H4 (cell line): ENCODE measurements at regions not wholly inside any gene's neighbourhood (a gene's known extent, or its start where the extent isn't known, plus 50 kb on each side); places are given as distances from the start of the nearest gene placed in this dataset.
A peak's percentile ranks its signal among the peaks of the same experiment; 100 is the strongest.
"Not testable (repeated sequence)": the region's sequence is repeated elsewhere in the genome, so short reads cannot be mapped to it uniquely, and the experiment has no call there.

Experiments used
- DNase-seq: peaks from one replicate; pipeline ENCODE4 v3.0.0-alpha.2; 2015; ENCODE audit warnings: low spot score

DNA sequence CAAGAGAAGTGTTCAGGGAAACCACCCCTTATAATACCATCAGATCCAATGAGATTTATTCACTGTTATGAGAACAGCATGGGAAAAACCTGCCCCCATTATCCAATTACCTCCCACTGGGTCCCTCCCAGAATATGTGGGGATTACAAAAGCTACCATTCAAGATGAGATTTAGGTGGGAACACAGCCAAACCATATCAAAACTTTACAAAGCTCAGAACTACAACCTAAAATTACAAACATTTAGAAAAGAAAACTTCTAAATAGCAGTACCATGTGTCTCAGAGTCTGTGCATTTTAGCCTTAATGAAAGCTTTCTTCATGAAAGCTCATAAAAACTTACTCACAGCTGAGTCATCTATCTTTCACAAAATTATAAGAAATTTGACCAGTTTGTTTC, 1442.8 kb upstream of the PCDH7 start:
- DNase-seq, result no peak

DNA sequence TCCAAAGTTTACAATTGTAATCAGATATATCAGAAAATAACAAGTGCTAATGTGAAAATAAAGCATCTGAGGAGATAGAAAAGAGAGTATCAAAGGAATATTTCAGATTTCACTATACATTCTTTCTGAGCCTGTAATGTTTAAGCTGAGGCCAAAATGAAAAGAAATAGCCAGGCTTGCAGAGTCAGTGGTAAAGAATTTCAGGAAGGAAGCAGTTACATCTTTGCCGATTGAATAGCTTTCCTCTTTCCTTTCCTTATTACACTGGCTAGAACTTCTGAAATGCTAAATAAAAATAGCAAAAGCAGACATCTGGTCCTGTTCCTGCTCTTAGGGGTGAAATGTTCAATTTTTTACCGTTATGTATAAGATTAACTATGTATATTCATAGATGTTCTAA, 1441.6 kb upstream of the PCDH7 start:
- no peak for DNase-seq

DNA sequence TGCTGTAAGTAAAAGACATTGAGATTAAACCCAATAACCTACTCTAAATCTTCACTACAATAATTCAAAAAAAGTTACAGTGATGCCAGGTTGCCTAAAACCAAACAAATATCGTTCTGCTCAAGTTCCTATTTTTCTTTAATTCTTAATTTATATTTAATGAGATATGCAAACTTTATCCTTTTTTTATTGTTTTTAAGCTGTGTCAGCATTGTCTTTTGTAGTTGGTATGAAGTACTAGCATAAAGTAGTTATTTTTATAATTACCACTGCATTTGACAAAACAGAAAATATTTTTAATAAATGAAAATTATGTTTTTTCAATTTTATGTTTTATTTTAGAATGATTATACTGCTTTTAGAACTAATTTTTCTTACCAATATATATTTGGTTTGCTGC, 1431.1 kb upstream of the PCDH7 start:
- no peak for DNase-seq

DNA sequence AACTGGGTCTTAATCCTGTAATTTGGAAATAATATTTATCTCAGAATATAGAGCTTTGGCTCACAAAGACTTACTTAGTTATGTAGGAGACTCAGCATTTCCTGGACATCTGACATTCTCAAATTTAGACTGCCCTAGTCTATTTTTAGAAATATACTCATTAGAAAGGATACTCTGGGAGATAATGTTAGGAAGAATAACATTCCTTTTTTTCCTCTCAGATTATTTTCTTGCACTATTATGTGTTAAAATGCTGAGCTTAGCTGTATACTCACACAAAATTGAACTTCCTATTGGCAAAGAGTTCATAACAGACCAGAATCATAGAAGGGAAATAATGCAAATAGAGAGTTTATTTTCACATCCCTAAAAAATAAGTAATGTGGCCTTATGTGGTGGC, 1424.9 kb upstream of the PCDH7 start:
- no peak for DNase-seq

DNA sequence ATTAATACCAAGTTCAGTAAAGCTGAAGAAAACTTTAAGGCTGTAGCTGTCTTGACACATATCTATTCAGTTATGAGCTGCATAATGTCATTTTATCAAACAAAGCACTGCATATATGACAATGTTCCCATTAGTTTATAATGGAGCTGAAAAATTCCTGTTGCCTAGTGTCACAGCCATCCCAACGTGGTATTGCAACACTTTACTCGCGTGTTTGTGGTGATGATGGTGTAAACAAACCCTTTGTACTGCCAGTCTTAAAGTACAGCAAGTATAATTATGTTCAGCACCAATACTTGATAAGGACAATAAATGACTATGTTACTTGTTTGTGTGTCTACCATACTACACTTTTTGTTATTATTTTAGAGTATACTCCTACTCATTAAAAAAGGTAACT, 1415.6 kb upstream of the PCDH7 start:
- DNase-seq, result peak; percentile 85

DNA sequence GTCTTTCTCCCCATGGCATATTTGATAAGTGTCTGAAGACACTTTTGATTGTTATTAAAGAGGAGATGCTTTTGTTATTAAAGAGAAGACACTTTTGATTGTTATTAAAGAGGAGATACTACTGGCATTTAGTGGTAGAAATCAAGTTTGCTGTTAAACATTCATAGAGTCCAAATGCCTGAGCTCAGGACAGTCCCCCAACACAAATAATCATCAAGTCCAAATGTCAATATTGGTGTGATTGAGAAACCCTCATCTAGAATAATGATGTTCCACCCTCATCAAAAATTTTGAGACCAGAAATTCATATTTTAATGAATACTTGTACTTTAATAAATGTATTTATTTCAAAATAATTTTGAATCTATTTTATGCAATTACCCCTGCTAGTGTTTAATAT, 1412.9 kb upstream of the PCDH7 start:
- DNase-seq, result no peak

DNA sequence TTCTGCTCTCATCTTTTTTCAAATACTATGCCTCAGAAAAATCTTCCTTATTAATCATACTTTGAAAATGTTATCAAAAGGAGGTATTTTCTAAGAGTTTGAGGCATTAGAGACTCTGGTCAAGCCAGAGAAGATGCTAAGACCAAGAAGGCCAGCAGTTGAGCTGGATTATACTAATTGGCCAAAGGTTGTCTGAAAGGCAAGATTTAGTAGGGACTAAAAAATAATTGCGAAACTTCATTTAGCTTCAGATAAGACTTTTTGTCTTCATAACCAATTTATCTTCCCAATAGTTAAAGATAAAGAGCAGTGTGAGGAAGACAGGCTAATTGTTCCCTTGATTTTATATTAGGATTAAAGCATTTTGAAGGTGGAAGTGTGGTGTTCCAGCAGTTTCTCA, 1412.4 kb upstream of the PCDH7 start:
- DNase-seq, result no peak

DNA sequence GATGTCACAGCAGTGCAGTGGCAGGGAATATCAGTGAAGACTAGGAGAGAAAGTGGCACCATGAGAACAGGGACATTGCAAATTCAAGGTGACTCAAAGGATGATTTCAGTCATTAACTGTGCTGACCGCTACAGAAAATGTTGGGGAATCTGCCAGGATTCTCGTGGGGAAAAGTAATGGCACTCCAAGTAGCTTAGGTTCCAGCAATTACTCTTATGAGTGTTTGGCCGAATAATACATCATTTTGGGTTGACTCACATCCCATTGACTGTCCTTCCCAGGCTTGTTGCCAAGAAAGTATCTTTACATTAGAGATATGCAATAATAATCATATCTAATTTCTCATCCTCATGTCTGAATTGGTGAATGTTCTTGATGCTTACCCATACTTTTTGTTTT, 1411.1 kb upstream of the PCDH7 start:
- no peak for DNase-seq

DNA sequence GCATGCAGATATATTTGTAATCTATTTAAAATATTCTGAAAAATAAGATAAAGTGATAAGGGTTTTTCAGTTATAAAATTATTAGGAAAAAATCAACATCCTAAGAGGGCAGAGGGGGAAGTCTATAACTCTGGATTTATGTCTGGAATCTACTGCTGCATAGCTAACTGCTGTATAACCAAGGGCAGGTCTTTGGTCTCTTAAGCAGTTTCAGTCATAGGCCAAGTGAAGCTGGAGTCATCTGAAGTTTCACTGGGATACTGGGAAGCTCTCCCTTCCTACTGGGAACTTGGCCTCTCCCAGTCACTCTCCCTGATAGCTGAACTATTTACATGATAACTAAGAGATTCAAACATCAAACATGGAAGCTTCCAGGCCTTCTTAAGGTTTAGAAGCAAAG, 1409.9 kb upstream of the PCDH7 start:
- DNase-seq, result no peak

DNA sequence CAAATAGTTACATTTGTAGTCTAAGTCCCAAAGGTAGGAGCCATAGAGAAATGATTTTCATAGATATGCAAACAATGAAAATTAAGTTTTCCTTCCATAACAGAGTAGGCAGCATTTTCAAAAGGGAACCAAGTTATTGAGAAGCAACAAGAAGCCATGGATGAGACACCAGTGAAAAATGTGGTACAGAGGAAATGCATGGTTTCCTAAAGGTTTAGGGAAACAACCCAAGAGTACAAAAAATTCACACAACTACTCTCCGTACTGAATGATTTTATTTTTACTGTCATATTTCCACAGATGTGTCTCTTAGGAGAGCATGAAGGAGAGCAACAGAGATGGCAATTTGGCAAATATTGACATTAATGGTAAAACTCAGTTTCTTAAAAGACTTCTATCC, 1408.9 kb upstream of the PCDH7 start:
- no peak for DNase-seq

DNA sequence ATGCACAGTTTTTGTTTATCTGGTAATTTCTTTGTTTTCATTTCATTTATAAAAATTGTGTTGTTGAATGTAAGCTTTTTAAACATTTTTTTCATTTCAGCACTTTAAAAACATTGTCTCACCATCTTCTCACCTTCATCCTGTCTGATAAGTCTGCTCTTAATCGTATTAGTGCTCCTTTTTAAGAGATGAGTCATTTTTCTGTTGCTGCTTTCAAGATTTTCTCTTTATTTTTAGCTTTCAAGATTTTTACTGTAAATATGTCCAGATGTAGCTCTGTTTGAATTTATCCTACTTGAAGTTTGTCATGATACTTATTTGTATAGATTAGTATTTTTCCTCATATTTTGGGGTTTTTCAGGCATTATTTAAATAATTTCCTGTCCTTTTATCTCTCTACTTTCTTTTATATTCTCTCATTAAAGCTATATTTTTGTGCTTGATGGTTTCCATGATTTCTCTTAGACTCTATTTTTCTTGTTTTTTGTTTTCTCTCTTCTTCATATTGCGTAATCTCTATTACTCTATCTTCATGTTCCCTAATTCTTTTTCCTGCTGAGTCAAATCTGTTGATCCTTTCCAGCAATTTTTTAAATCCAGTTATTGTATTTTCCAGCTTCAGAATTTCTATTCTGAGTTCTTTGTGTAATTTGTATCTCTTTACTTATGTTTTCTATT, 1400.4 kb upstream of the PCDH7 start:
- no peak for DNase-seq

DNA sequence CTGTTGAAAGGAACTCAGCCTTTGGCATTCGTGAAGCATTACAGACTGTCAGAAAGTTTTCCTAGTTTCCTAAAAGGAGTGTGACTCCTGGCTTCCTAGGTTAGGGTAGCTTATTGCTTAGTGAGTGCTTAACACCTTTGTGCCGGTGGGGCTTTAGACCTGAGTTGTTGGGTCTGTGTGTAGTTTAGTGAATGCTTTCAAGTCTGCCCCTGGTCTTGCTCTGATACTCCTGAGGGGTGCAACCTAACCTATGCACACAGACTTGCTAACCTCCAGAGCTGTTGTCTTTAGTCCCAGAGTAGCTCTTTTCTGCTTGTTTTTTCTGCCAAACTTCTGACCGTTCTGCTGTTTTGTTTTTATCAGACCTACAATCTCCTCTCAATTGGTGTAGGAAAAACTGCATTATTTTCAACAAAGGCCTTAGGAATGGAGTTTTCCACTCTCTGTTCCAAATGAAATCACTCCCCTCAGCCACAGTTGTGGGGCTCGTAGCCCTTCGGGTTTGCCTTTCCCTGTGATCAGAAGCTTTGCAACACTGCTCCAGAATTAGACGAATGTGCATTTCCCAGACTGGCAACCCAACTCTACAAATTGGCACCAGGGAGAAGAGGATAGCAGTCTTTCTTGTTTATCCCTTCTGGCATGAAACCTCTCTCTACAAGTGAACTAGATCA, 1399.1 kb upstream of the PCDH7 start:
- DNase-seq, result no peak

DNA sequence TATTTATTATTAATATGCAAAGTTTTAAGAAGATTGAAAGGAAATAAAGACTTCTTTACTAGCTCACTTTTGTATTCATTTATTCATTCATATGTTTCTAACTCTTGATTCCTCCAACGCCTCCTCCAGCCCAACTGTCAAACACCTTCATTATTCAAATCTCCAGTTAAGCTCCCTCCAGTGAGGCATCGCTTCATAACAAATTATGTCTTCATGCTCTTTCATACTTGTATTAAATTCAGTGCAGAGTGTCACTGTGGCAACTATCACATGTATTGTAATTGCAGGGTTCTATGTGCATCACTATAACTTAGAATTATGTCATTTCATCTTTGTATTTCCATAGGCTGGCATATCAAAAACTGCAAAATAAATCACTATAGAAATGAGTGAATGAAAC, 1394.2 kb upstream of the PCDH7 start:
- DNase-seq, result no peak

DNA sequence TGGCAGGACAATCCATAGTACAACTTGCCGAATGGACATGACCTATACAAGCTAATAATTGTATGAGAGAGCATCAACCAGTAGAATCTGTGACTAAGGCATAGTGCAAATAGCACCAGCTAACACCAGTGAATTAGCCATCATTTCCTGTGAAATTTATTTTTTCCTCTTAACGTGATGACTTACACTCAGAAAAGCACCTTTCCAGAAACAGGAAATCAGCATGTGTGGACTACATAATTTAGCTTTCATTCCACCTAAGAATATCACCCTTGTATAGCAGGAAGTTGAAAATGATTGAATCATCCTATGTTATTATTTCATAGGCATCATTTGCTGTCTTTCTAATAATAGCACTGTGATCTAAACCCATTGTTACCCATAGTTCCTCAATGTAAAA, 1393.4 kb upstream of the PCDH7 start:
- DNase-seq, result no peak

DNA sequence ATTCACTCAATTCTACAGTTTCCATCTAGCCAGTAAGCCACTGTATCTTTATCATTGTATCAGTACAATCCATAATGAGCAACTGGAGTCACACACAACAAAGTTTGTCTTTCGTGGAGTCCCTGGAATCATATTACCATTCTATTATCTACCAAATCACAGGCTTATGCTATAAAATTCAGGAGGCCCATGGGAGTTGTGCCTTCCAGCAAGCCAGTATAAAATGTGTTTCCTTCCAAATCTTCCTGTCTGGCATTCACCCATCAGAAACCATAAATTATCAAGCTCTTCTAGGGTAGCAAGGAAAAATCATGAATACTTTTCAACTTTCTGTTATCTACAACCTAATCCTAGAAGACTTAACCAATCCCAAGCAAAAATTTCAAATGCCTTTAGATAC, 1383.3 kb upstream of the PCDH7 start:
- DNase-seq, result no peak

DNA sequence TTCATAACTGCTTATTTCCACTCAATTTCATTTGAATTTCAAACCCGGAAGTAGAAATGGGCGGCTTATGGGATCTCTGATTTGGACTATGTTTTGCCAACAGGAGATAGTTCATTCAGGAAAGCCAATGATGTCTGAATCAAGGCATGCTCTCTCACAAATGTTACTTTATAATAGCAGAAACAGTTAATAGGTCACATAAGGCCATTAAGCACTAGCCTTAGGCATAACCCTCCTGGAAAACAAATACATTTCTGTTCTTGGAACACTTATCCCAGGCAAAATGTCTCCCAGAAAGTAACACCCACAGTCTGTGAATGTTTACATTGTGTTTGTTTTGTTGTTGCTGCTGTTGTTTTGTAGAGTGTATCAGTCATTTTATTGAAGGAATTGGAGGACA, 1347.2 kb upstream of the PCDH7 start:
- DNase-seq, result no peak

DNA sequence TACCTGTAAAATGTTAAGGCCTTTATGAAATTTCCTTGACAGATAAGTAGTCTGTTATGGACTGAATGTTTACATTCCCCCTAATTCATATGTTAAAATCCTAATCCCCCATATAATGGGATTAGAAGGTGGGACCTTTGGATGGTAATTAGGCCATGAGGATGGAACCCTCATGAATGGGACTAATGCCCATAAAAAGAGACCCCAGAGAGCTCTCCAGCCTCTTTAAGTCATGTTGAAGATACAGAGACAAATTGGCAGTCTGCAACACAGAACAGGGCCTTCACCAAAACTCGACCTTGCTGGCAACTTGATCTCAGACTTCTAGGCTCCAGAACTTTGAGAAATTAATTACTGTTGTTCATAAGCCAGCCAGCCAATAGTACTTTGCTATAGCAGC, 1344.5 kb upstream of the PCDH7 start:
- DNase-seq, result no peak

DNA sequence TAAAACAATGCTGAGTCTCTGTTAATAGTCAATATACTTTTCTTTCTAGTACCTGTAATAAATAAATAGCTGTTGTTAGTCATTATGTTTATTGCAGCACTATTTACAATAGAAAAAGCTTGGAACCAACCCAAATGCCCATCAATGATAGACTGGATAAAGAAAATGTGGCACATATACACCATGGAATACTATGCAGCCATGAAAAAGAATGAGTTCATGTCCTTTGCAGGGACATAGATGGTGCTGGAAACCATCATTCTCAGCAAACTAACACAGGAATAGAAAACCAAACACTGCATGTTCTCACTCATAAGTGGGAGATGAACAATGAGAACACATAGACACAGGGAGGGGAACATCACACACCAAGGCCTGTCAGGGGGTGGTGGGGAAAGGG, 1341.9 kb upstream of the PCDH7 start:
- DNase-seq, result not testable (repeated sequence)

DNA sequence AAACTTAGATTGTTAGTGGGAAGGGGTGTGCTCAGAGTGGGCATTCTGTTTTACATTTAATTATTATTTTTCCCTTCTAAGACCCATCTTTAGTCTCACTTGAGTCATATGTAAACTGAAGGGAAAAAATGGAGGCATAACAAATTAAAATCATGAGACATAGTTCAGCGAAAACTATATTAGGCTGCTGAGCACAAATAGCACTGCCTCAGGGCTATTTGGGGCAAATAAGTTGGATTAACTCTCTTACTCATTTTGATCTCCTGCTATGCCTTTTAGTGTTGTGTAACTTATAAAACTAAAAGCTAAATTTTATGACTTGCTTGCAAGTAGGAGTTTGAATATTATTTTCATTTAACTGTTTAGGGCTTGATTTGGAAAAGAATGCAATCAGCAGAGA, 1329.2 kb upstream of the PCDH7 start:
- no peak for DNase-seq

DNA sequence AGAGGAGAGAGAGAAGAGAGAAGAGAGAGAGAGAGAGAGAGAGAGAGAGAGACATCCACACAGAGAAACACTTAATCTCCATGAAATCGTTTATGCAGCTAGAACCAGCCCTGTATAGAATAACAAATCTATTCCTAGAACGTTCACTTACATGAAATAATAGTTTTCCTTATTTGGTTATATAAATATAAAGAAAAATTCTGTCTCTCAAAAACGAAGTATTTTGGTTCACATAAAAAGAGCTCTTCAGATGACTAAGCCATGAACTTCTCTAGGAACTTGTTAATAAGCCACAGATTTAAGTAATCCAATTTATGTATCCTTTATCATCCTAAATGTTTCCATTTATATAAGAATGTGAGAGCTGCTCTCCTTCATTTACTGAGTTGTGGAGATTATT, 1315.1 kb upstream of the PCDH7 start:
- no peak for DNase-seq

DNA sequence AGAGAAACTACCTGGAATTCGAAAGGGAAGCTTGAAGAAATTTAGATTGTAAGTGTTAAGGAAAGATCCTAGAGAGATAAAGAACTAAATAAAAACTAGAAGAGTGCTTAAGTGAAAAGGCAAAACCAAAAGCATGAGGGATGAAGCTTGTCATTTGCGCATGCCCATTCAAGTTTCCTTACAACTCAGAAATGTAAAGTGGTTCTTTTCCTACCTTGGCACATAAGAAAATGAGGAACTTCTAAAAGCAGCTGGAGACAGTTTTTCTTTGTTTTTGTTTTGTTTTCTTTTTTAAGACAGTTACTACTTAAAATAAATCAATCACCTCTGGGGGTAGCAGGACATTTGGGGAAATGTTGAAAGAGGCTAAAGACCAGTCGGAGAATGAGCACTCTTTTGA, 1304.4 kb upstream of the PCDH7 start:
- no peak for DNase-seq

DNA sequence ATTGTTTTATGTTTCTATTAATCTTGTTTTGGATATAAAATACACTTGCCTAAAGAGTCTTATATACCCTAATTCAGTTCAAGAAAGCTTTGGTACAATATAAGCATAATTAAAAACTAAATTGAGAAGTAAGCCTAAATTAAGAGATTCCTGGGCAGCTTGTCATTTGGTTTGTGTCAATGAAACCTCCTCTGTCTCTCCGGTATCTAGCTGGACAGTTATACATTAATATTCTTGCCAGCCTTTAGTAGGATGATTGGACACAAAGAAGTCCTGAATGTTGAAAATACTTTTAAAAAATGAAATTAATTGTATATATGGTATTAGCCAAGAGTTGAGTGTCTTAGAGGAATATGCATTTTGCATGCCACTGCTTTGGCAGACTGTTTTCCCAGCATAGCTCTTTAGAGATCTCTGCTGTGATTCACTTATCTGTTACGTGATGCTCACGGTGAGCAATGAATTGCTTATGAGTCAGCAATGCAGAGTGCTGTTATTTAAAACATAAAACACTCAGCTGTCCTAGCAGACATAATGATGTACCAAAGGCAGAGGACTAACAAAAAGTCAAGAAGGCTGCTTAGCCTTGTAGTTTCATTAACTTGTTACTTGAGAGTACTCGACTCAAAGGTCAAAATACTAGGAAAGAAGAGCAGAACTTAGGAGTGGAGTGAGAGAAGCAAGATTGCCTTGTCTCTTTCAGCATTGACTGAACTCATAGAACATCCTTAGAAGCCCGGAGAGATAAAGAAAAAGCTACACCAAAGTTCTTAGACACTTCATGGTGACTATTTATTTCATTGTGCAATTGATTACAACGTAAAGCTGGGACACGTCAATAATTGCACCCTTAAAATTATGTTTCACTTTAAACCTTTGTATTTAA, 1296.1 kb upstream of the PCDH7 start:
- DNase-seq, result peak; percentile 63

DNA sequence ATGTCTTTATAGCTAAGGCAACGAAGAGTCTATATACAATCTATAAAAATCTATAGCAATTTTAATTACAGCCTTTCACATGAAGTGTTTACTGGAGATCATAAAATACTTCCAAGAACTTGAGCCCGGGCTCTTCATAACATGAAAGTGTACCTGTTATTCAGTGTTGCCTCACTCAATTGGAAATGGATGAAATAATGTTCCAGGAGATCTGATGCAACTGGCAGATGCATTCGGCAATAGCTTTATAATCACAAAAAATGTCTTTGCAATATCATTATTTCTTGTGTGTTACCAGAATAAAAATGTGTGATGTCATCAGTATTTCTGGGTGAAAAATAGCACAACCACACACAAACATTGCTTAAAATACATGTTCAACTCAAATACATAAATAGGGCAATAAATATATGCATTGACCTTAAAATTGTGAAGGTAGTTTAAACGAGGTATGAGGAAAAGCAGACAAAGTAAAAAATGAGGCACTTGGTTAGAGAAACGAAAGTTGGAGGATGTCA, 1266.8 kb upstream of the PCDH7 start:
- no peak for DNase-seq
